RCC 7860 (cell line): ENCODE measurements at regions not wholly inside any gene's neighbourhood (a gene's known extent, or its start where the extent isn't known, plus 50 kb on each side); places are given as distances from the start of the nearest gene placed in this dataset.
"Not testable (repeated sequence)": the region's sequence is repeated elsewhere in the genome, so short reads cannot be mapped to it uniquely, and the experiment has no call there.

Source experiments
- DNase-seq: peaks from one replicate; pipeline ENCODE4 v3.0.0-alpha.2; 2015; ENCODE audit warnings: low spot score
- FAIRE-seq: peaks from 2 replicates; lab custom pipeline; 2012; peaks lifted over from hg19 to GRCh38; lab: Jason Lieb, UNC

- no peak for DNase-seq
- FAIRE-seq: no peak
These were observed 1289.2 kb downstream of the DSC3 start for GRCh38 chr18:29753379-29753778.

- DNase-seq (no peak), FAIRE-seq (no peak)
These were observed 1292.8 kb downstream of the DSC3 start for GRCh38 chr18:29749704-29750103.

GRCh38 chr18:29741461-29741860 lies 1301.1 kb downstream of the DSC3 start:
- FAIRE-seq (no peak), DNase-seq (no peak)

- FAIRE-seq: no peak
These were observed 1304.9 kb downstream of the DSC3 start for GRCh38 chr18:29737620-29738019.

GRCh38 chr18:29737190-29737589 lies 1305.4 kb downstream of the DSC3 start:
- FAIRE-seq (no peak), DNase-seq (no peak)

More at GRCh38 chr18:29737620-29738019, 1304.9 kb downstream of the DSC3 start:
- DNase-seq: no peak

GRCh38 chr18:29730073-29730472 lies 1312.5 kb downstream of the DSC3 start:
- no peak for DNase-seq
- no peak for FAIRE-seq

GRCh38 chr18:29726646-29727045 lies 1315.9 kb downstream of the DSC3 start:
- DNase-seq (no peak), FAIRE-seq (no peak)

- not testable (repeated sequence) for FAIRE-seq, DNase-seq
These were observed 1319.1 kb downstream of the DSC3 start for GRCh38 chr18:29723486-29723885.

- not testable (repeated sequence) for DNase-seq, FAIRE-seq
These were observed 1326.6 kb downstream of the DSC3 start for GRCh38 chr18:29715960-29716359.

- DNase-seq (no peak), FAIRE-seq (no peak)
These were observed 1329.8 kb downstream of the DSC3 start for GRCh38 chr18:29712785-29713184.

GRCh38 chr18:29711932-29712331 lies 1330.6 kb downstream of the DSC3 start:
- FAIRE-seq (no peak), DNase-seq (no peak)

- FAIRE-seq (no peak), DNase-seq (no peak)
These were observed 1349.2 kb downstream of the DSC3 start for GRCh38 chr18:29693334-29693733.

GRCh38 chr18:29681578-29681977 lies 1361.0 kb downstream of the DSC3 start:
- DNase-seq (no peak), FAIRE-seq (no peak)

- no peak for FAIRE-seq
- no peak for DNase-seq
These were observed 1378.1 kb downstream of the DSC3 start for GRCh38 chr18:29664278-29665036.

GRCh38 chr18:29661924-29662323 lies 1380.6 kb downstream of the DSC3 start:
- DNase-seq (no peak), FAIRE-seq (no peak)

GRCh38 chr18:29660777-29661176 lies 1381.8 kb downstream of the DSC3 start:
- FAIRE-seq: no peak
- no peak for DNase-seq

GRCh38 chr18:29653671-29654215 lies 1388.8 kb downstream of the DSC3 start:
- DNase-seq: no peak
- no peak for FAIRE-seq

GRCh38 chr18:29652797-29653196 lies 1389.7 kb downstream of the DSC3 start:
- no peak for DNase-seq
- FAIRE-seq: no peak

- FAIRE-seq (no peak), DNase-seq (peak; percentile 57)
These were observed 1391.3 kb downstream of the DSC3 start for GRCh38 chr18:29651122-29651680.

GRCh38 chr18:29648891-29649290 lies 1393.7 kb downstream of the DSC3 start:
- DNase-seq (no peak), FAIRE-seq (no peak)

GRCh38 chr18:29647700-29648099 lies 1394.8 kb downstream of the DSC3 start:
- DNase-seq (no peak), FAIRE-seq (no peak)

GRCh38 chr18:29644276-29644675 lies 1398.3 kb downstream of the DSC3 start:
- DNase-seq: peak; percentile 58
- FAIRE-seq: peak; percentile 79
